OCI-LY1 (cell line): ENCODE measurements at regions not wholly inside any gene's neighbourhood (a gene's known extent, or its start where the extent isn't known, plus 50 kb on each side); places are given as distances from the start of the nearest gene placed in this dataset.

ENCODE experiments used
- EZH2 ChIP-seq: fragments of 200-600 bp; sonication (generic), shearing (Covaris generic); IDR thresholded peaks from 2 replicates; pipeline ENCODE4 v1.8.0; 2017; ENCODE audit warnings: borderline replicate concordance, mixed run types, mild to moderate bottlenecking, antibody characterized with exemption, low read length, moderate library complexity, mixed read lengths
- TF ChIP-seq, protein P1 (sequence below): fragments of 200-600 bp; sonication (generic), shearing (Covaris generic); IDR thresholded peaks from 2 replicates; pipeline ENCODE4 v1.5.1; 2017; ENCODE audit warnings: mild to moderate bottlenecking, antibody characterized with exemption, low read length, moderate library complexity, mixed read lengths

DNA sequence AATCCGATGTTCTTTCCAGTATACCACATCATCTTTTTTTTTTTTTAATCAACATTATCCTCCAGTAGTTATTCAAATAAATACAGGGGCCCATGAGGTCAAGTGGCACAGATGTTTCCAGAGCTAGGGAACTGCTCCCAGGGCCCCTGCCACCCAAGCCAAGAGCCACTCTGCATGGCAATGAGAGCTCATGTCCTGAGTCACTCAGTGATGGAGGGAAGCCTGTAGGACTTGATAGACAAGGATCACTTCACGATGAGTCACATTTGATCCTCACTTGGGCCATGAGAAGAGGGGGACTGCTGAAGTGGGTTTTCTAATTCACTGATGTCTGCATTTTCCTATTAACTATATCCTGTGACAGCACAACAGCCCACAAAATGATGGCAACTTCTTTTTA is 127.0 kb upstream of the PKDCC start:
- TF ChIP-seq, protein P1, sequence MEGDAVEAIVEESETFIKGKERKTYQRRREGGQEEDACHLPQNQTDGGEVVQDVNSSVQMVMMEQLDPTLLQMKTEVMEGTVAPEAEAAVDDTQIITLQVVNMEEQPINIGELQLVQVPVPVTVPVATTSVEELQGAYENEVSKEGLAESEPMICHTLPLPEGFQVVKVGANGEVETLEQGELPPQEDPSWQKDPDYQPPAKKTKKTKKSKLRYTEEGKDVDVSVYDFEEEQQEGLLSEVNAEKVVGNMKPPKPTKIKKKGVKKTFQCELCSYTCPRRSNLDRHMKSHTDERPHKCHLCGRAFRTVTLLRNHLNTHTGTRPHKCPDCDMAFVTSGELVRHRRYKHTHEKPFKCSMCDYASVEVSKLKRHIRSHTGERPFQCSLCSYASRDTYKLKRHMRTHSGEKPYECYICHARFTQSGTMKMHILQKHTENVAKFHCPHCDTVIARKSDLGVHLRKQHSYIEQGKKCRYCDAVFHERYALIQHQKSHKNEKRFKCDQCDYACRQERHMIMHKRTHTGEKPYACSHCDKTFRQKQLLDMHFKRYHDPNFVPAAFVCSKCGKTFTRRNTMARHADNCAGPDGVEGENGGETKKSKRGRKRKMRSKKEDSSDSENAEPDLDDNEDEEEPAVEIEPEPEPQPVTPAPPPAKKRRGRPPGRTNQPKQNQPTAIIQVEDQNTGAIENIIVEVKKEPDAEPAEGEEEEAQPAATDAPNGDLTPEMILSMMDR = no peak
- TF ChIP-seq EZH2 = no peak
